GM18508 (cell line): ENCODE measurements at regions not wholly inside any gene's neighbourhood (a gene's known extent, or its start where the extent isn't known, plus 50 kb on each side); places are given as distances from the start of the nearest gene placed in this dataset.
A peak's percentile ranks its signal among the peaks of the same experiment; 100 is the strongest.

Experiments
- ATAC-seq: cut with Tn5 transposase; IDR thresholded peaks from one replicate; pipeline ENCODE4 v1.9.1; 2021; ENCODE audit warnings: moderate number of reproducible peaks; ENCODE audit not compliant: insufficient read depth, unreplicated experiment

DNA sequence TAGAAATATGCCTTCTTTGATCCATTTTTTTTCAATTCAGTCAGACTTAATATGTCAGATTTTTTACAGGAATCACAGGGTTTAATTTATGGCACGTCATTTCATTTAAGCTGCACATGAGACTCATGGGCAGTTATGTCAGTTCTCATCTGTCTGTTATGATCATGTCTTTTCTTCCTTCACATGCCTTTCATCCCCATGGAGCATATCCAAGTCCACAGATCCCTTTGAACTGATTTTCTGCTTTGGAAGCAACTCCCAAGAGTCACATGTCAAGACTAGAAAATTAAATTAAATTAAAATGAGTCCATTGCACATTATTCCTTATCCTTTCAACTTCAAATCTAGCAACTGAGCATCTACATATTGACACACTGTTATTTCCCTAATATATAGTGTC, 1274.0 kb upstream of the C9orf72 start:
- no peak for ATAC-seq

DNA sequence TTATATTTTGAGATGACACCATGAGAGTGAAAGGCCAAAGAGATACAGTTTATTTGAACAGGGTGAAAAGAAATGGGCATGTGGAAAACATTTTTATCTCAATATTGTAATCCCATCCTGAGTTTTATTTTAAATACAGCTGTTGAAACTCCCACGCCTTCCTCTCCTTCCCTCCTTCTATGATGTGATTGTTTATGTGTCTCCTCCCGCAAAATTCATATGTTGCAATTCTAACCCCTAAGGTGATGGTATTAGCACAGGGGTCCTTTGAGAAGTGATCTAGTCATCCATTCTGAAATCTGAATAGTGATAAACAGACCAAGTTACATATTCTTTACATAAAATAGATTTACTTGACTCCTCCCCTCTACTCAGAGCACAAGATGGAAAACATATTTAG, 1275.4 kb upstream of the C9orf72 start:
- ATAC-seq = no peak

GRCh38 chr9:28853477-28853876, 1280.2 kb upstream of the C9orf72 start:
- no peak for ATAC-seq

GRCh38 chr9:28866951-28867350, 1293.7 kb upstream of the C9orf72 start:
- no peak for ATAC-seq

DNA sequence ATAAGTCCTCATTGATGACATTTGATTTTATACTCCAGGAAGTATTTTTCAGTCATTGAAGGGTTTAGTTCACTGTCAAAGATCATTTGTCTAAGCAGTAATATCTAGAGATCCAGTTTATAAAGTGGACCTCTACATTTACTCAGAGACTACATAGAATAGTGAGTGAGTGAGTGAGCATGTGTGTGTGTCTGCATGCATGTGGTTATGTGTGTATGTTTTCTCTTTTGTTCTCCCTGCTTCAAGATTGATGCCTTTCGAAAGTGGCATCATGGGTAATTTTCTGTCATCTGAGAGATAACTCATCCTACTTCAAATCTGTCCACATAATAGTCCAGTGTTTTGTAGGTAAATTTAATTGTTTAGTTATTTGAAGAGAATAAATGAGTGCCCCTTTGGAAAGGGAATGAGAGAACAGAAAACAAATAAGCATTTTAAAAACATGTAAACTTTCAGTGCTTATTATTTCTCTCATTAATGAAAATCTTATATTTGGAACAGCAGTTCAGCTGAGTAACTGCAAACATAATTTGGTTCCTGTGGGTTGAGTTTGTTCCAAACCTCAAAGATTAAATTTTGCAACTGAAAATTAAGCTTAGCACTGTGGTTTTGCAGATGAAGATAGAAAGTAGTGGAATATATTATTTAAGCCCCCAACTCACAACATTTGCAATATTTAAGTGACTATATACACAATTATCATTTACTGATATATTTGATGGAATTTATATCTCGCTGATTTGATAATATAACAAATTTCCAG, 1295.1 kb upstream of the C9orf72 start:
- no peak for ATAC-seq

- no peak for ATAC-seq
Observed at GRCh38 chr9:28882529-28882928, 1309.2 kb upstream of the C9orf72 start.

DNA sequence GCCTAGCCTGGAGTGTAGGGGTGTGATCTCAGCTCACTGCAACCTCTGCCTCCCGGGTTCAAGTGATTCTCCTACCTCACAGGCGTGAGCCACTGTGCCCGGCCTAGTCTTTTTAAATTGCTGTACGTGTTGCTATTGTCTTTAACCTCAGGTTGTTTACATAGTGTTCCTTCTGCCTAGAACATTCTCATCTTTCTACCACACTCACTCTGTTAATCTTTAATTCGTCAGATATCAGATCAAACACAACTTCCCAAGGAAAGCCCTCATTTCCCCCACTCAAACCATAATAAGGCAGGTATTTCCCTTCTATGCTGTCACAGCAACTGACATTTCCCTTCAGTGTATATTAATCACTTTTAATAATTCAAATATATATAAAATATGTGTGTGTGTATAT, 1310.0 kb upstream of the C9orf72 start:
- no peak for ATAC-seq

GRCh38 chr9:28887188-28887884, 1314.1 kb upstream of the C9orf72 start:
- ATAC-seq = no peak

DNA sequence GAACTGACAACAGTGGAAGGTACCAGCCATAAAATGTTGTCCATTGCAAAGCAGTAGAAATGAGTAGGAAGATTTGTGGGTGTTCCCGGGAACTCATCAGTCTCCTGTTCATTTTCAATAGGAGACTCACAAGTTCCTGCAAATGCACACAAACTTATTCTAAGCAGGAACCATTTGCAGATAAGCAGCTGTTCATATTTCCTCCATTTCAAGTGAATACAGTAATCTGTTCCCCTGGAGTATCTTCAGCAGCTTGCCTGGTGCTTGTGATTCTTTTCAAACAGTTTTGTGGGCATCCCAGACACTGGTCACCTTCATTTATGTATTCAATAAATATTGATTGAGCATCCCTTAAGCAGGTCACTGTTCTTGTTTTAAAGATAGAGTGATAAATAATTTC, 1315.5 kb upstream of the C9orf72 start:
- no peak for ATAC-seq

DNA sequence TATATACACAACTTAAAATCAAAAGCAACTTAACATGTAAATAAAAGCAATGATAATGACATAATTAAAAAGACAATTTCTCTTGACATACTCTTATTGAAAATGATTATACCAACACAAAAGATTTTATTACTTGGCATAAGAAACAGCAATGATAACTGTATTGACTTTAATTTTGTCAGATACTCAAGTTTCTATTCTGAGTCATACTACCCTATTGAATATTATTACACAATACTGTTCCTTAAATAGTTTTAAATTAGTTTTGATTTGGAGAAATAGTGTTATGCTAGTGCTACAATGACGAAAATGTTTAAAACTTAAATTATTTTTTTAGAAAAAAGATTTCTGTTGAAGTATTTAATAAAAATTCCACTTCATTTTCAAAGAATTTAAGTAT, 1319.3 kb upstream of the C9orf72 start:
- ATAC-seq = no peak

GRCh38 chr9:28899267-28899666, 1326.0 kb upstream of the C9orf72 start:
- no peak for ATAC-seq

GRCh38 chr9:28899926-28900325, 1326.6 kb upstream of the C9orf72 start:
- no peak for ATAC-seq

GRCh38 chr9:28900406-28900805, 1327.1 kb upstream of the C9orf72 start:
- ATAC-seq = no peak

DNA sequence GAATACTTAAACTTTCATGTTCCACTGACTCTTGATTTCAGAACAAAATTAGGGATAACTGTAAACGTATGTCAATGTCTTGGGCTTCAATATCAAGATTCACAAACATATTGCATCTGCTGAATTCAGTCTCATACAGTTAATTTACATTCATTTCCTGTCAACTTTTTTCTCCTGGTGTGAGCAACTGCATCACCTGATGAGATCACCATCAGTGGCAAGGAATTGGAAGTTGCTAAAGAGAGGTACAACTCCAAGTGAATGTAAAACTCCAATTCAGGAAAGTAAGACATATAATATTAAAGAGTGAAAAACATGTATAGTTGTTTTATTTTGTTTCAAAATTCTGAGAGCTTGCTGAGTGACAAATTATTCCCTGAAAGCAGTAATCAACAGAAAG, 1336.2 kb upstream of the C9orf72 start:
- no peak for ATAC-seq

DNA sequence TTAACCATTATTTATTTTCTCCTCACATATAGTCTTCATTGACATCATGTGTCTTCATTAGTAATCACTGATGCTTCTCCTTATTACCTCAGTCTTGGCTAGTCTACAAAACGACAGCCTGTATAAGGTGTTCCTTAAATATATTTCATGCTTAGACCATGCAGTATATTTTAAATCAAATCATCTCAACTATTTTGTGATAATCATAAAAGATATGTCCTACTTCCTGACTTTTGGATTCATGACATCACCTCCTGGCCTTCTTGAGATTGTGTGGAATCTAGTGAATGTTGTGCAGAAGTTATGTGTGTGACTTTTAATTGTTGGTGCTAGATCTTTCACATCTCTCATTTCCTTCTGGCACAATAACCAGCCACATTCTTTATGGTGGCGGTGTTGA, 1339.3 kb upstream of the C9orf72 start:
- ATAC-seq = no peak

- ATAC-seq = peak; percentile 55
Observed at GRCh38 chr9:28915202-28915930, 1342.1 kb upstream of the C9orf72 start.

GRCh38 chr9:28916348-28916747, 1343.1 kb upstream of the C9orf72 start:
- no peak for ATAC-seq

- ATAC-seq = no peak
Observed at GRCh38 chr9:28921857-28922500, 1348.7 kb upstream of the C9orf72 start.

GRCh38 chr9:28922891-28923290, 1349.6 kb upstream of the C9orf72 start:
- ATAC-seq = no peak

DNA sequence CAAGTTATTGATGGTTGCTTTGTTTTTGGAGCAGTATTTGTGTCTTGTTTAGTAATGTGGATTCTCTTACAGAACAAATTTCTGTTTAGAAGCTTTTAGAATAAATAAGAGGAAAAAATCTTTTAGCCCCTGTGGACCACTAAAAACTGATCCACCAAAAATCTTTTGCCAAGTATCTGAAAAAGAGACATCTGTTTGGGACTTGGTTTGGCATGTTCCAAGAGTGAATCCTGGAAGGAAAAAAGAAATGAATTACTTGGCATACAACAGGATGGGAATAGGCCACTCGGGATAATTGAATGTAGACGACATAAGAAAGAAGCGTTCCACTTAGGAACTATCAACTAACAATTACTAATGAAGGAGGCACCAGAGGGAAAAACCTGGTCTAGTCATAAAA, 1350.1 kb upstream of the C9orf72 start:
- ATAC-seq = no peak

DNA sequence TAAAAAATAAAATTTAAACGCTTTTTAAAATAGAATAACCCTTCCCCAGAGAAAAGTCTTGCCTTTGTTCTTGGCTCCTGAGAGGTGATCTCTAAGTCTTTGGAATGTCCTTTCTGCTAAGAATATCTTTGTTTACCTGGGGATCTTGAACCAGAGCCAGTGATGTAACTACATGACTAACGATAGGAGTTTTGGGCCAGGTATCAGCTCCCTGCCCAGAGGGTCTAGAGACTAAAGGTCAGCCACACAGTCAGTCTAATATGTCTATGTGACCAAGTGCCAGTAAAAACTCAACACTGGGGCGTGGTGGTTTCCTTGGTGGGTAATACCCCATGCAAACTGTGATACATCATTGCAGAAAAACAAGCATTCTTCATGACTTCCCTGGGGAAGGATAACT, 1351.9 kb upstream of the C9orf72 start:
- no peak for ATAC-seq
